C1 segment of cervical spinal cord (tissue), 14 donors: ENCODE measurements at regions not wholly inside any gene's neighbourhood (a gene's known extent, or its start where the extent isn't known, plus 50 kb on each side); places are given as distances from the start of the nearest gene placed in this dataset.

Experiments used
- DNase-seq, 14 donors: peaks; one replicate each; lab custom pipeline; 2025; lab: John Stamatoyannopoulos, UW

DNA sequence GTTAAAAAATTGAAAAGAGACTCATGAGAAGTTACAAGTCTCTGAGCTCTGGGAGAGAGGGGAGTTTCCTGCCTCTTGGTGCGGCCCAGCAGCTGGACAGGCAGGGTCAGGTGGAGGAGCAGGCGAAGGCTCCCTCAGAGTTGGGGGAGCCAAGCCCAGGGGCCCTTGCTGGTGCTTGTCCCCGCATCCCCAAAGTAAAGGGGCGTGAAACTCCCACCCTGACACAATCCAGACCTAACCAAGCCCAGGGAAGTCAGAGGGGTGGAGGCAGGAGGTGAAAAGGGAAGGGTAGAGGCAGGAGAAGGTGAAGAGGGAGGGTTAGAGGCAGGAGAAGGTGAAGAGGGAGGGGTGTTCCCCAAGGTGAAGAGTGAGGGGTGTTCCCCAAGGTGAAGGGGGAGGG lies 322.8 kb downstream of the GLRX3 start:
- DNase-seq = no peak

DNA sequence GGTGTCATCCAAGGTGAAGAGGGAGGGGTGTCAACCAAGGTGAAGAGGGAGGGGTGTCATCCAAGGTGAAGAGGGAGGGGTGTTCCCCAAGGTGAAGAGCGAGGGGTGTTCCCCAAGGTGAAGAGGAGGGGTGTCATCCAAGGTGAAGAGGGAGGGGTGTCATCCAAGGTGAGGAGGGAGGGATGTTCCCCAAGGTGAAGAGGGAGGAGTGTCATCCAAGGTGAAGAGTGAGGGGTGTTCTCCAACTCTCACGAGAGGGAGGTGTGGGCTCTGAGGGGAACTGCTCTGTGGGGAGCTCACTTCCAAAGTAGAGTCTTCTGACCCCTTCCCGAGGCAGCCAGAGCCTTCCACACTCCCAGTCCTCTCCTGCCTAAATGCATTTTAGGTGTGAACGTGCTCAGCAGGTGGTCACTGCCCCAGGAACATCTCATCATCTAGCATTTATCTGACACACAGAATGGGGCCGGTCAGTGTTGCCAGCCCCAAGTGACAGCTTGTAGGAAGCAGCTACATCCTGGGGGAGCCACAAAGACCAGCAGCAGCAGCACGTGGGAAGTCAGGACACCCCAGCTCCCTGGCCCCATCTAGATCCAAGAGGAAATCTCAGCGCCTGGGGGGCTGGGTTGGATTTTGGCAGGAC lies 323.8 kb downstream of the GLRX3 start:
- no peak for DNase-seq

DNA sequence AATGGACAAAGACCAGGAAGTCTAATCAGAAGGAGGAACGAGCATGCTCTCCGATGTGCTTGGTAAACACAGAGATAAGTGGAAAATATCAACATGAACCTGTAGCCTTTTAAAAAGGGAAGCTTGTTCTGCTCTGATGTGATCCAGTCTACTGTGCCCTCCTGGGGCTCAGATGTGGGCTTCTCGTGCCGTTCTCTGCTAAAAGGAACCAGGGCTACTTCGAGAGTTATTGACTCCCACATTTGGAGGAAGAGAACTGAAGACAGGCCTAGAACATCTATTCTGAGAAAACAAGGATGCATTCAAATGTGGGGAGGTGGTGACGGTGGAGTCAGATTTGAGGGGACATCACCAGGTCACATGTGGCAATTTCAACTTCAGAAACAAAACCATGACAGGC lies 325.4 kb downstream of the GLRX3 start:
- no peak for DNase-seq

DNA sequence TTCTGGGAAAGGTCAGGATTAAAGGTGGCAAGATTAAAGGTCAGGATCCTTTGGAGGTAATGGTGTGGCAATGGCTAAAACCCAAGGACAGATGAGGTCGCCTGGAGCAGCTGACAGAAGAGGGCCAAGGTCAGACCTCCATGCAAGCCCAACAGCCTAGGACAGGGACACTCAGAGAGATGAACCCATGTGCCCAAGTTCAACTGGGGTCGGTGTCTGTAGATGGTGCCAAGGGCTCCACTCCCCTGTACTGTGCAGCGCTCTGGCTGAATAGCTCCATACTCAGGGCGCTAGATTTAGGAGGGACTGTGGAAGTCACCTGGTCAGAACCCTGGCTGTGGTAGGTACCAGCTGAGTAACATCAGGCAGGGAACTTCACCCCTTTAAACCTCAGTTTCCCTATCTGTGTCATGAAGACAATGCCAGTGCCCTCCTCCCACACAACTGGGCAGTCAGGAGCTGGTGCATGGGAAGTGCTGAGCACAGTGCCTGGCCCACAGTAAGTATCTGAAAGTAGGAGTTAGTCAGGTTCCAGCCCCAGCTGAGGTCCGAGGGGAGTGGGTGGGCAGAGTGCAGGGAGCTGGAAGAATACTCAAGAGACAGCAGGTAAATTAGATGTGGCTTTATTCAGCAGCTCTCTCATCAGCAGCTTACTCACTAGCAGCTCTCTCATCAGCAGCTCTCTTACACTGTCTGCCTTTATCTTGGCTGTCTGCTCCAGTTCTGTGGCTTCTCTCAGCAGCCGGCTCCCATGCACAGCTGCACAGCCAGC lies 327.1 kb downstream of the GLRX3 start:
- no peak for DNase-seq

DNA sequence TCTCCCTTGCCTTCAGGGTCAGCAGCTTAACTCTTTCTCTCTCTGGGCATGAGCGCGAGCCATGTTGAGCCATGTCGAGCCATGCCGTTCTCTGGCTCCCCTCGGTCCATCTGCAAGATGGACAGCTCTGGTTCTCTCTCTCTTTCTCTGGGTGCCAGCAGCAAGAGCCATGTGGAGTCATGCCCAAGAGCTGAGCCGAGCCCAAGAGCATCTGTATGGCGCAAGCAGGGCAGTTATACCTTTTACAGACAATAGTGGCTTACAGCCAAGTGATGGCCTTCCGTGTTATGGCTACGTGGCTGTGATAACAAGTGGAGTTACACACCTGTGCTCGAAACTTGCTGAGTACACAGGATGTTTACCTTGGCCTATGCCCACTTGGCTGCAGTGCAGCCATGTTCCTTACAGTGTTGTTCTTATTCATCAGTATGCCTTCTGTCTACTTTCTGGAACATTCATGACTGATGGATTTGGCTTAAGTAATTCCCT lies 327.7 kb downstream of the GLRX3 start:
- DNase-seq = no peak

DNA sequence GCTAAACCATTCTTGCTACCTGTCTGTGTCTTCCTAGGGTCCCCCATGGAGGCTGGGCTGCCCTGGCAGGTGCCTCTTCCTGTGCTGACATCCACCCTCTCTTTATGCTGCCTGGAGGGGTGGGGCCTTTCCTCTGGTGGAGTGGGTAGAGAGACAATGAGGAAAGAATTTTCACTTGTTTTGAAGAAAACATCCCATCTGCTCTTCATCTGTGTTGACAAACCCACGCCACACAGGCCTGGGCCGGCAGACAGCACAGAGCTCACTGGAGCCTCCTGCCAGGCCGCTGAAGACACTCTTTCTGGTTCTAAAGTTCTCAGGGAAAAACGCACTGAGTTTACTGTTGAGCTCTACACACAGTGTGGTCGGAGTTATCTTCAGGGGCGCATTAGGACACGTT lies 328.2 kb downstream of the GLRX3 start:
- no peak for DNase-seq

DNA sequence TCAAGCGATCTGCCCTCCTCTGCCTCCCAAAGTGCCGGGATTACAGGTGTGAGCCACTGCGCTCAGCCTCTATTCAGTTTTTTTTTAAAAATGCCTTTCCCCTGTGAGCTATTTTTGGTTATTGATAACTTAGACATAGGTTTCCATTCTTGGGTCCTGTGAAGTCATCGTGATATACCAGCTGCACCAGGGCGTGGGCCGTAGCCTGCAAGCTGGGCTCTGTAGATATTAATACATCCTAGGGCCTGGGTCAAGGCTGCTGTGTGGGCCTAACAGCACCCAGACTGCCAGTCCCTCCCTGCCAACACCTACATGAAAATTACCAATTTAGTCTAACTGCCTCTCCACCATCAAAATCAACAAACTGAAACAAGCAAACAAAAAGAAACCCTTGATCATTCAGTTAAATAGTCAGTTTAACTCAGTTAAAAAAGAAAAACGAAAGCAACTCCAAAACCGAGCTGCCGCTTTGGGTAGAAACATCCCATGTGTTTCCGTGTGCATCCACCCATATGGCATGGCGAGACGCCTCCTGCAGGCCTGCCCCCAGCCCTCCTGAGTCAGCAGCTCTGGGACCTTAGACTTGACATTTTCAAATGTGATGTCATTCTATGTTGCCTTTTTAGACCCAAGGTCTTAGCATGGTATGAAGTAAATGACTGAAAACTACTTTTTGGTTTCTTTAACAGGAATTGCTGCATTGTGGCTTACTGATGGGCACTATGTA lies 330.2 kb downstream of the GLRX3 start:
- DNase-seq = no peak

DNA sequence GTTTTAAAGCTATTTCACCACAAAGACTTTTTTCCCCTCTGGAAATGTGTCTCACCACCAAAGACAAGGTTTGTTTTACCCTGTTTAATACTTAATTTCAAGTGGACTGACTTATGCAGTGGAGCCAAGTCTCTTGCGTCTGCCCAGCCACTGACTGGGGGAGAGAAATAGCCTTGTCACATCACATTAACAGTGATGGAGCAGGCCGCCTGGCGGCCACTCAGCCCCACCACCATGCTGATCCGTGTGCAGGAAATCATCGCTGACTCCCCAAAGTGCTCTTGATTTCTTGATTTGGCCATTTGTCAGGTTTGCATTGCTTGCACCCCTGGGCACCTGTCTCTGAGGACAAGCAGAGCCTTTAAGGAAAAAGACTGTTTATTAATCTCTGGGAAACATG lies 334.1 kb downstream of the GLRX3 start:
- DNase-seq = no peak

DNA sequence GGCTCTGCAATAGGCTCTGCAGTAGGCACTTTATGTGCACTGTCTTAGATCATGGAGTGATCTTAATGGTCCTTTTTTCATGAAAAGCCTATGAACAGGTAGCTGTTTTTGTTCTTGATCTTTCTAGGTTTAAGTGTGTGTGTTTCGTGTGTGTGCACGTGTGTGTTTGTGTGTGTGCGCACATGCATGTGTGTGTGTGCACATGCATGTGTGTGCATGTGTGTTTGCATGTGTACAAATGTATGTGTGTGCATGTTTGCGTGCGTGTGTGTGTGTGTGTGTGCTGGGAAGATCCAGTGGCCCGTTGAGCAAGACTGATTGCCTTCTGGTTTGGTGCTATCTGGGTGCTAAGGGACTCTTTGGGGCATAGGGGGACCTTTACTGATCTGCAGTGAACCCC lies 334.8 kb downstream of the GLRX3 start:
- DNase-seq = no peak

DNA sequence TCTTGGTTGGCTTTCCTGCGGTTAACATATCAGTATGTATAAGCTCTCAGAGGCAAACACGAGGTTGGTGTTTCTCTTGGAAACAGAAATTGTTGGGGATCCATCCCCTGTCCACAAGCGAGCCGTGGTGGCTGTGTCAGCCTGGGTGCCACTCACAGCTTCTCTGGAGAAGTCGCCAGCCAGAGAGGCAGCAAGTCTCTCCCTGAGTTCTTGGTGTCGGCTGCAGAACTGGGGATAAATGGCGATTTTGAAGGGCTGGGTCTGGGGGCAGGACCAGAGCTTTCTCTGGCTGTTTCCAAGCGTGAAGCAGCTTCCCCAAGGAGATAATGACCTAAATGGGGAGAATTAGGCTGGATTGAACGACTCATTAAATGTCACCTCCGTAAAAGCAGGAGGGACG lies 335.3 kb downstream of the GLRX3 start:
- DNase-seq = no peak

DNA sequence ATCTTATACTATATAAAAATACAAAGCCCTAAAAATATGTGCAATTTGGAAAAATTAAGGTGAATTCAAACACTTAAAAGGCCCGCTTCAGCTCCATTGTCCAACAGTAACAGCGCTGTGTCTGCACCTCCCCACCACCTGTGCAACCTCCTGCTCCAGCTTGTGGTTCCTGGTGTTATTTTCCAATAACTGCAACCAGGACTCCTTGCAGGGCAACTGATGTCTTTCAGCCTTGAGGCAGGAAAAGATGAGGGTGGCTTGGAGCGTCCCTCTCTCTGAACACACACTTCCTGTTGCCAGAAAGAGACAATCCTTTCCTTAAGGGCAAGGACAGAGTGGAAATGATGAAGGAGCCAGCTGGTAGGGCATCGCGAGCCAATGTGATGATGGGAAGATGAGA lies 336.0 kb downstream of the GLRX3 start:
- DNase-seq = peak in 1 of 14 donors; percentile 20

DNA sequence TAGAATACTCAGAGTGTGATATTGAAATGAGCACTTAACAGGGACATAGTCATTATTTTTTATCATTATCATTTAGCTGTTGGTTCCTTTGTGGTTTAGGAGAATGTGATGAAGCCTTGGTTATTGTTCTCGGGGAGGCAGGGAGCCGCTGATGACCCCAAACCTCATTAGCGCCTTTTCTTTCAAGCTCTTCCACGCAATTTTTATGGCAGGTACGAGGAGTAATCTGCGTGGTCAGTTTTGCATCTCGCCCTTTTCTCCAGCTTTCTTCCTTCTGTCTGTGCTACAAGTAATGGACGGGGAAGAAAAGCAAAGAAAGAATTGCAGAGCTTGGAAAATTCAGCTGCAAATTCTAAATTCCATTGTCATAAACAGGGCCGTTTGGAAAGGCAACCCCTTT lies 338.4 kb downstream of the GLRX3 start:
- no peak for DNase-seq

DNA sequence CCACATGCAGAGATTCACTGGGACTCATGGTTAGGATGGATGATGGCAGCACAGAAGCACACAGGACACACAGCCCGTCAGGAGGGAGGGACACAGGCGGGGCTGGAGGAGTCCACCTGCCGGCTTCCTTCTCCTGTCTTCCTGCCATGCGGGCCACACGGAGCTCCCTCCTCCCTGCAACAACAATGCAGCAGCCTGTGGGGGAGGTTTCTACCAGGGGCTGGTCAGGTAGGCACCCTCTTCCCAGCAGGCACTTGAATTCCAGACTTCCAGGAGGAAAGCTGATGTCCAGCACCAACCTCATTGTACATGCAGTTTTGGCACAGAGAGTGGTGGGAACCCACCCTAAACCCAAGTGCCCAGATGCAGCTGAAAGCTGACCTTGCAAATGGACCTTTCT lies 341.2 kb downstream of the GLRX3 start:
- no peak for DNase-seq

DNA sequence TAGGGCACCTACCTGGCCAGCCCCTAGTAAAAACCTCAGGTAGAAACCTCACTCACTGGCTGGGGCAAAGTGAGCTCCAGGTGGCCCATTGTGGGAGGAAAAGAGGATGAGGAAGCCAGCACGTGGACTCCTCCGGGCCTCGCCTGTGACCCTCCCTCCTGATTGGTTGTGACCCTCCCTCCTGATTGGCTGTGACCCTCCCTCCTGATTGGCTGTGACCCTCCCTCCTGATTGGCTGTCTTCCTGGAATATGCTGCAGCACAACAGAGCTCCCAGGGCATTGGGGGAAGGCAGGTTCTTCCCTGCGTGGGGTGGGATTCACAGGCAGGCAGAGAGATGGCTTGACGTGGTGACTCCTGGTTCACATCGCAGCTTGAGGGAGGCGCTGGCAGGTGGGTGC lies 343.0 kb downstream of the GLRX3 start:
- DNase-seq = no peak

DNA sequence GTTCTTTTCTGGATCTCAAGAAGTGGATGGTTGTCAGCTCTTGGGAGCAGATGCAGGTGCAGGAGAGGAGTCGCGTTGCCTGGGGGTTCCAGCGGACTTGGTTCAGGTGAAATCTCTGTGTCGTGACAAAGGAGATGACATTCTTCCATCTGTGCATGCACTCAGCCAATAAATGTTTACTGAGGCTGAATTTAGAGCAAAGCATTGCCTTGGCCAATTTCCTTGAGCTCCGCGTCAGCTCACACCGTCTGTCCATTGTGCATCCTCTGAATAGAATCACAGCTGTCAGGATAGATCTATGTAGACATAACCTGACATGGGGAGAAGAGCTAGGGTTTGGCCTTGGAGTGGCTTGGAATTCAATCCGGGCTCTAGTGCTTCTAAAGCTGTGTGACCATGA lies 343.7 kb downstream of the GLRX3 start:
- no peak for DNase-seq

DNA sequence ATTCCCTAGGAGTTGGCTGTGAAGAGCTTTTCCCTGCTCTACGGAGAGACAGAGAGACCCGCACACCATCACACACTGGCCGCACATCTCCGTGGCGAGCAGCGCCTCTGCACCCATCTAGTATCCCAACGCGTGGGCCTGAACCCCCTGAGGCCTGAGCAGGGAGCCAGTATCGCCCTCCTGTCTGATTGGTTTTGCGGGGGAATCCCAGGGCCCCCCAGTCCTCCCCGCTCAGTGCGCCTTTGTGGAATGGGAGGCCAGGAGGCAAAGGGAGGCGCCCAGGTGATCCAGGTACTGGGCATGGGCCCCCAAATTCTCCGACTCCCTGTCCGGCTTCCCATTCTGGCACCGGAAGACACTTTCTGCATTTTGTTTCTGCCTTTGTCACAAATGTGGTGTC lies 344.3 kb downstream of the GLRX3 start:
- no peak for DNase-seq

DNA sequence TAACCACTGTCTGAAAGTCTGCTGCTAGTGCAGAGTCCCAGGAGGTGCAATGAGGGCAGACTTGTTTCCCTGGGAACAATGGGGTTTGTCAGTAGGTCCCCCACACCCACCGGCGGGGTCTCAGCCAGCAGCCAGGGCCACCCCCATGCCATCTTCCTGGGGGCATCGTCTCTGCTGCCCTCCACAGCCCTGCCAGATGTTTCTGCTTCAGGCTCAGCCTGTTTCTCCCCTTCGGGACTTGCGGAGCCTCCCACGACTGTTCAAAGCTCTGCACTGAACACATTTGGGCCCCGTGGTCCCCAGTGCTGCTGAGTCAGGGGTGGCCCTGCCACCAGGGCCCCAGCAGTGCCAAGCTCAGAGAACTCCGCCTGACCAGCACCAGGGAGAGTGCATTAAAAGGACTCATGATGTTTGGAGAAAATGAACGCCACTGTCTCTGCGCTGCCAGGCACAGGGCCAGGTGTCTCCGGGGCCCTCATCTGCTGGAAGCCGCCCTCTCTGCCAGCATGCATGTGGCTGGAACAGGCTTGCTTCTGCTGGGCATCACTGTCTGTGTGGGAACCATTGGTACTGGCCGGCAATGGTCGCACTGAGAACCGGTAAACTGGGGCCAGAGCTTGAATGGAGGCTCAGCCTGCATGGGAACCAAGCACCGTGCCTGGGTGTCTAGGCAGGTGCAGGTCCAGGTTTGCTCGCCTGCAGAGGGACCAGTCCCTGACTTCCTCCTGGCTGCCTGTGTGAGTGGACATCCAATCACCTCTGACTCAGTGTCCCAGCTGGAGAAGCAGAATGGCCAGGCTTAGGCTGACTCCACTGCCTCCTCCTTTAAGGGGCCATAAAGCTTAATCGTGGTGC lies 345.1 kb downstream of the GLRX3 start:
- DNase-seq = no peak

DNA sequence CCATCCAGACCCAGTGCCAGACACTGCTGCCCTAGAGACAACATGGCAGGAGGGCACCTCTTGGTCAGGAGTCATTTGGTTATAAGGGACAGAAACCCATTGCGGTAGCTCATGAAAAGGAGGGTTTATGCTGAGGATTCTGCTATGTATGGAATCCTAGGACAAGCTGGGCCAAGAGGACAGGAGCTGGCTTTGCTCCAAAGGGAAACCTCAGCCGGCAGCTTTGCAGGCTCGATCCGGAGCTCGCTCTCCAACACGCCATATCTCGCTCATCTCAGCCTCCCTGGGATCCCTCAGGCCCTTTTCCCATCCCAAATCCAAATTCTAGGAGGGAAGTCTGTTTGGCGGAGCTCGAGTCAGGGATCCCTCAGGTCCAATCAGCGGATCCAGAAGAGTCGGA lies 345.7 kb downstream of the GLRX3 start:
- DNase-seq = no peak

DNA sequence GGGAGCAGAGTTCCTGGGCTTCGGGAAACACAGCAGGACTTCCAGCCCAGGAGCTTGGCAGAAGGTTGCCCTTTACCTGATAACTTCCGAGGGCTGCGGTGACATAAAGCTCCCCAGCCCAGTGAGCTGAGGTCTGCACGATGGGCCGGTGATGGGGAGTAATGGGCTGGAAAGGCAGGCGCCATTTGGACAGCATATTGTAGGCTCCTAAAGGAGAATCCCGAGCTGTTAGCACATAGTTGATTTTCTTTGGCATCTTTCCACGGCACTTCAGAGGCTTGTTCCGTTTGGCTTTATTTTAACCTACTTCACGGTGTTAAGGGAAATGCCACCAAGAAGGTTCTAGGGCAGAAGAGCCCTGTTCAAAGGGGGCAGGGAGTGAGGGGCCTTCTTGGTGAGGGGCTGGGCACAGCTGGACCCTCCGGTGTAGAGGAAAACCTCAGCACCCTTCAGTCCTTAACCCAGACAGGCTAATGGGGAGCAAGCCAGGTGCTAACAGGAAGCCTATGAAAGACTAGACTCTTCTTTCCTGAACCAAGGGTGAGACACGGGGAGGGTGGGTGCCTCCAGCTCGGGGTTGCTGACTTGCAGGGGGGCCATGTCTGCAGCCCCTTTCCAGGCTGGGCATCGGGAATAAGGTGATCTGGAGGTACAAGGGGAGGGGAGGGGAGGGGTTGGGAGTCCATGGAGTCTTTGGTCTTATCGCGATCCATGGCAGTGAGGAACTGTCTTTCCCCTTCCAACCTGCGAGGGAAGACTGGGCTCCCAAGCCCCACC lies 347.7 kb downstream of the GLRX3 start:
- DNase-seq = no peak

DNA sequence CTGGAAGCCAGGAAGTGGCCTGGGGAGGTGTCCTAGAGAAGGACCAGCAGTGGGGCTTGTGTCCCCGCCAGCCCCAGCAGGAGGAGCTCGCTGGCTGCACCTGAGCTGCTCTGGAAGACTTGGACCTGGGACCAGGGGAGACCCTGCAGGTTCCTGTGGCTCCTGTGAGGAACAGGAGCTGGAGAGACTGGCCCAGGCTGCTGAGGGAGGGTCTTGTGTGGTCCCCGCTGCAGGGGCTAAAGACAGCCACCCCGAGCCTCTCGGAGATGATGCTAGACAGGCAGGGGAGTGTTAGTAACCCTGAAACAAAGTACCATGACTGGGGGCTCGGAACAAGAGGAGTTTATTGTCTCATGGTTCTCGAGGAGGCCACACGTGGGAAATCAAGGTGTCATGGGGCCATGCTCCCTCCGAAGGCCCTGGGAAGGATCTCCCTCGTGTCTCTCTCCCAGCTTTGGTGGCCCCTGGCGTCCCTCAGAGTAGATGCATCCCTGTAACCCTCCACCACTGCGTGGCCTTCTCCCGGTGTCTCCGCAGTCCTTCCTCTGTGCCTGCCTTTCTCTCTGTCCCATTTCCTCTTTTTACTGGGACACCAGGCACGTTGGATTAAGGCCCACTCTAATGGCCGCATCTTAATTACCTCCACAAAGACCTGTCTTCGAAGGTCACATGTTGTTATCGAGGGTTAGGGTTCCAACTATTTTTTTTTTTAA lies 348.4 kb downstream of the GLRX3 start:
- no peak for DNase-seq
